Caki2 (cell line): ENCODE measurements at regions not wholly inside any gene's neighbourhood (a gene's known extent, or its start where the extent isn't known, plus 50 kb on each side); places are given as distances from the start of the nearest gene placed in this dataset.

Source experiments
- DNase-seq: peaks from one replicate; pipeline ENCODE4 v3.0.0-alpha.2; 2015; ENCODE audit warnings: low read depth
- in situ Hi-C: cut with HindIII; loops from 2 replicates; pipeline ENCODE4 v1.10.0; 2016; ENCODE audit warnings: low sequenced_read_pairs, low pct_unique_long_range_greater_than_20kb, mixed read lengths

- DNase-seq, result no peak
- in situ Hi-C loops, result no loop called here
Measured at GRCh38 chr2:14516844-14517243, 115.7 kb upstream of the LRATD1 start.

GRCh38 chr2:14517731-14518130 is 114.8 kb upstream of the LRATD1 start:
- in situ Hi-C loops, result no loop called here
- no peak for DNase-seq

GRCh38 chr2:14520385-14520945 is 112.1 kb upstream of the LRATD1 start:
- no peak for DNase-seq
- in situ Hi-C loops, result no loop called here

GRCh38 chr2:14524041-14524802 is 108.3 kb upstream of the LRATD1 start:
- DNase-seq, result no peak
- in situ Hi-C loops, result no loop called here

- no peak for DNase-seq
- in situ Hi-C loops, result no loop called here
Measured at GRCh38 chr2:14524803-14525080, 107.8 kb upstream of the LRATD1 start.

GRCh38 chr2:14530506-14530905 is 102.0 kb upstream of the LRATD1 start:
- no peak for DNase-seq
- in situ Hi-C loops, result no loop called here

- DNase-seq, result no peak
- in situ Hi-C loops, result no loop called here
Measured at GRCh38 chr2:14533131-14533757, 99.3 kb upstream of the LRATD1 start.

GRCh38 chr2:14535156-14535555 is 97.4 kb upstream of the LRATD1 start:
- in situ Hi-C loops, result no loop called here
- no peak for DNase-seq

GRCh38 chr2:14536976-14537375 is 95.5 kb upstream of the LRATD1 start:
- in situ Hi-C loops, result no loop called here

GRCh38 chr2:14540015-14540414 is 92.5 kb upstream of the LRATD1 start:
- in situ Hi-C loops, result no loop called here
- DNase-seq, result no peak

More at GRCh38 chr2:14536976-14537375, 95.5 kb upstream of the LRATD1 start:
- DNase-seq, result no peak

GRCh38 chr2:14543284-14543683 is 89.2 kb upstream of the LRATD1 start:
- DNase-seq, result no peak
- in situ Hi-C loops, result no loop called here

- no peak for DNase-seq
- in situ Hi-C loops, result no loop called here
Measured at GRCh38 chr2:14544247-14544646, 88.3 kb upstream of the LRATD1 start.

- in situ Hi-C loops, result no loop called here
- no peak for DNase-seq
Measured at GRCh38 chr2:14547830-14548229, 84.7 kb upstream of the LRATD1 start.

- in situ Hi-C loops, result no loop called here
- DNase-seq, result no peak
Measured at GRCh38 chr2:14550658-14551057, 81.9 kb upstream of the LRATD1 start.

GRCh38 chr2:14551069-14551468 is 81.4 kb upstream of the LRATD1 start:
- in situ Hi-C loops, result no loop called here

GRCh38 chr2:14552286-14552685 is 80.2 kb upstream of the LRATD1 start:
- DNase-seq, result no peak
- in situ Hi-C loops, result no loop called here

More at GRCh38 chr2:14551069-14551468, 81.4 kb upstream of the LRATD1 start:
- DNase-seq, result no peak

- DNase-seq, result no peak
- in situ Hi-C loops, result no loop called here
Measured at GRCh38 chr2:14552818-14553217, 79.7 kb upstream of the LRATD1 start.

- no peak for DNase-seq
- in situ Hi-C loops, result no loop called here
Measured at GRCh38 chr2:14554849-14555545, 77.5 kb upstream of the LRATD1 start.

- in situ Hi-C loops, result no loop called here
- DNase-seq, result no peak
Measured at GRCh38 chr2:14557111-14557510, 75.4 kb upstream of the LRATD1 start.
